Cardiac fibroblast (primary cell): ENCODE measurements at regions not wholly inside any gene's neighbourhood (a gene's known extent, or its start where the extent isn't known, plus 50 kb on each side); places are given as distances from the start of the nearest gene placed in this dataset.

Experiments used
- DNase-seq, 2 donors: peaks; one replicate each; pipeline versions ENCODE4 v3.0.0 to v3.0.0-alpha.2; 2010; ENCODE audit warnings: low read depth in 2 of 2
- H3K4me3 ChIP-seq, 2 donors: replicated peaks in 1 of 2; 1 replicate in 1 of 2; 2 replicates in 1 of 2; pipeline ENCODE4 v1.5.1; 2011; ENCODE audit warnings: low read depth in 2 of 2, low read length in 2 of 2, mild to moderate bottlenecking in 2 of 2, moderate library complexity in 1 of 2
- TF ChIP-seq, protein P1 (sequence below): IDR thresholded peaks from one replicate; pipeline ENCODE4 v1.5.1; 2011; ENCODE audit warnings: low read depth, mild to moderate bottlenecking, low read length, inconsistent platforms

GRCh38 chr21:35792569-35793305, 267.6 kb downstream of the SETD4 start:
- TF ChIP-seq, protein P1, sequence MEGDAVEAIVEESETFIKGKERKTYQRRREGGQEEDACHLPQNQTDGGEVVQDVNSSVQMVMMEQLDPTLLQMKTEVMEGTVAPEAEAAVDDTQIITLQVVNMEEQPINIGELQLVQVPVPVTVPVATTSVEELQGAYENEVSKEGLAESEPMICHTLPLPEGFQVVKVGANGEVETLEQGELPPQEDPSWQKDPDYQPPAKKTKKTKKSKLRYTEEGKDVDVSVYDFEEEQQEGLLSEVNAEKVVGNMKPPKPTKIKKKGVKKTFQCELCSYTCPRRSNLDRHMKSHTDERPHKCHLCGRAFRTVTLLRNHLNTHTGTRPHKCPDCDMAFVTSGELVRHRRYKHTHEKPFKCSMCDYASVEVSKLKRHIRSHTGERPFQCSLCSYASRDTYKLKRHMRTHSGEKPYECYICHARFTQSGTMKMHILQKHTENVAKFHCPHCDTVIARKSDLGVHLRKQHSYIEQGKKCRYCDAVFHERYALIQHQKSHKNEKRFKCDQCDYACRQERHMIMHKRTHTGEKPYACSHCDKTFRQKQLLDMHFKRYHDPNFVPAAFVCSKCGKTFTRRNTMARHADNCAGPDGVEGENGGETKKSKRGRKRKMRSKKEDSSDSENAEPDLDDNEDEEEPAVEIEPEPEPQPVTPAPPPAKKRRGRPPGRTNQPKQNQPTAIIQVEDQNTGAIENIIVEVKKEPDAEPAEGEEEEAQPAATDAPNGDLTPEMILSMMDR = no peak
- H3K4me3 ChIP-seq = no peak overlapping the region
- peak in 1 of 2 donors; percentile 30 for DNase-seq

GRCh38 chr21:35791541-35792325, 268.6 kb downstream of the SETD4 start:
- H3K4me3 ChIP-seq = no peak overlapping the region
- DNase-seq = no peak
- TF ChIP-seq, protein P1 = no peak

DNA sequence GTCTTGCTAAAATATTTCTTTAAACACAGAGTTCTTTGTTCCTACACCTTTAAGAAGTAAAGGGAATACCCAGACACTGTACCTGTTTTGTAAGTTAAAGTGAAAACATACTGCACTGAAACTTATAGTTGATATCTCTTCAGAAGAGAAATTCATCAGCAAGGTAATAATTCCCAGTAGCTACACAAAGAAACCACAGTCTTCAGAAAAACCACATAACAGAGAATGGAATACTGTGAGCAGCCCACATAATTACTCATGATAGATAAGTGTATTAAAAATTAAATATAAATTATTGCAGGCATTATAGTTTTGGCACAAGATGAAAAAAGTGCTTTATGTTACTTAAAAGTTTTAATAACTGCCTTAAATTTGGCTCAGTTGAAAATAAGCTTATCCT, 276.6 kb downstream of the SETD4 start:
- no peak for DNase-seq
- TF ChIP-seq, protein P1 = no peak
- no peak overlapping the region for H3K4me3 ChIP-seq

GRCh38 chr21:35782667-35783066, 277.7 kb downstream of the SETD4 start:
- TF ChIP-seq, protein P1 = no peak
- no peak overlapping the region for H3K4me3 ChIP-seq
- no peak for DNase-seq

GRCh38 chr21:35780983-35781382, 279.3 kb downstream of the SETD4 start:
- H3K4me3 ChIP-seq = no peak overlapping the region
- TF ChIP-seq, protein P1 = no peak
- no peak for DNase-seq

GRCh38 chr21:35779690-35780570, 280.4 kb downstream of the SETD4 start:
- H3K4me3 ChIP-seq = no peak overlapping the region
- TF ChIP-seq, protein P1 = no peak
- peak; percentile 28 to 87 for DNase-seq
